ENCODE measurements at regions not wholly inside any gene's neighbourhood (a gene's known extent, or its start where the extent isn't known, plus 50 kb on each side); places are given as distances from the start of the nearest gene placed in this dataset.
"Not testable (repeated sequence)": the region's sequence is repeated elsewhere in the genome, so short reads cannot be mapped to it uniquely, and the experiment has no call there.

- no peak for DNase-seq
Observed at GRCh38 chr1:115531631-115532264, 110.0 kb upstream of the VANGL1 start.

- no peak for DNase-seq
Observed at GRCh38 chr1:115530407-115530806, 111.4 kb upstream of the VANGL1 start.

- no peak for DNase-seq
Observed at GRCh38 chr1:115529216-115529897, 112.4 kb upstream of the VANGL1 start.

- not testable (repeated sequence) for DNase-seq
Observed at GRCh38 chr1:115528336-115528735, 113.4 kb upstream of the VANGL1 start.

- DNase-seq, result no peak
Observed at GRCh38 chr1:115527746-115528145, 114.0 kb upstream of the VANGL1 start.

- no peak for DNase-seq
Observed at GRCh38 chr1:115526900-115527299, 114.9 kb upstream of the VANGL1 start.

GRCh38 chr1:115524236-115524635 lies 117.5 kb upstream of the VANGL1 start:
- DNase-seq, result no peak

- no peak for DNase-seq
Observed at GRCh38 chr1:115522386-115522785, 119.4 kb upstream of the VANGL1 start.

- DNase-seq, result no peak
Observed at GRCh38 chr1:115515270-115515669, 126.5 kb upstream of the VANGL1 start.

- DNase-seq, result not testable (repeated sequence)
Observed at GRCh38 chr1:115510226-115510625, 131.5 kb upstream of the VANGL1 start.

- no peak for DNase-seq
Observed at GRCh38 chr1:115507901-115508300, 133.9 kb upstream of the VANGL1 start.

GRCh38 chr1:115506924-115507589 lies 134.7 kb upstream of the VANGL1 start:
- DNase-seq, result peak; percentile 9

- no peak for DNase-seq
Observed at GRCh38 chr1:115506518-115506917, 135.3 kb upstream of the VANGL1 start.

GRCh38 chr1:115505148-115505571 lies 136.6 kb upstream of the VANGL1 start:
- DNase-seq, result no peak

GRCh38 chr1:115502183-115502582 lies 139.6 kb upstream of the VANGL1 start:
- DNase-seq, result not testable (repeated sequence)

- no peak for DNase-seq
Observed at GRCh38 chr1:115501476-115501875, 140.3 kb upstream of the VANGL1 start.

- no peak for DNase-seq
Observed at GRCh38 chr1:115499253-115499652, 142.5 kb upstream of the VANGL1 start.

- no peak for DNase-seq
Observed at GRCh38 chr1:115496904-115497527, 144.8 kb upstream of the VANGL1 start.

GRCh38 chr1:115495625-115496024 lies 146.1 kb upstream of the VANGL1 start:
- DNase-seq, result no peak

GRCh38 chr1:115495111-115495510 lies 146.7 kb upstream of the VANGL1 start:
- DNase-seq, result no peak

- no peak for DNase-seq
Observed at GRCh38 chr1:115493834-115494233, 147.9 kb upstream of the VANGL1 start.

GRCh38 chr1:115492880-115493279 lies 148.9 kb upstream of the VANGL1 start:
- no peak for DNase-seq

GRCh38 chr1:115492019-115492595 lies 149.7 kb upstream of the VANGL1 start:
- DNase-seq, result no peak
